ENCODE measurements at regions not wholly inside any gene's neighbourhood (a gene's known extent, or its start where the extent isn't known, plus 50 kb on each side); places are given as distances from the start of the nearest gene placed in this dataset.
A peak's percentile ranks its signal among the peaks of the same experiment; 100 is the strongest.

GRCh38 chr10:57759777-57760176 is 507.9 kb downstream of the IPMK start:
- no peak for TF ChIP-seq CTCF (conservative IDR thresholded peaks at IDR 0.05; ENCODE audit: low read depth in 2 of 2)
- no peak overlapping the region for H3K4me3 ChIP-seq
- ATAC-seq, result no peak
- Mint-ChIP-seq H3K4me3 (no peak overlapping the region), H3K27me3 (ENCODE audit: insufficient read depth, low read depth, poor library complexity) (no peaks in the 10 kb centered on the region), H3K9me3 (no peaks in the 10 kb centered on the region), H3K27ac (no peak overlapping the region), H3K4me1 (no peaks in the 10 kb centered on the region), H3K36me3 (ENCODE audit: low read depth) (no peaks in the 10 kb centered on the region)
- H3F3A ChIP-seq (replicated peaks; ENCODE audit: low read depth), result no peaks in the 10 kb centered on the region
- no peaks in the 10 kb centered on the region for H3K4me1 ChIP-seq (ENCODE audit: insufficient read depth)
- H3K4me2 ChIP-seq, result no peak overlapping the region
- no peaks in the 10 kb centered on the region for H3K79me2 ChIP-seq (replicated peaks; ENCODE audit: insufficient read depth)
- H4K20me1 ChIP-seq (replicated peaks; ENCODE audit: insufficient read depth), result no peaks in the 10 kb centered on the region
- H2AFZ ChIP-seq, result no peak overlapping the region
- no peaks in the 10 kb centered on the region for H3K9me2 ChIP-seq (ENCODE audit: insufficient read depth)
- no peaks in the 10 kb centered on the region for H3K36me3 ChIP-seq (ENCODE audit: insufficient read depth)
- no peak for DNase-seq (ENCODE audit: low spot score)
- H3K27ac ChIP-seq (ENCODE audit: low read depth), result no peak overlapping the region
- no peaks in the 10 kb centered on the region for H3K27me3 ChIP-seq (ENCODE audit: insufficient read depth)

GRCh38 chr10:57754803-57755202 is 512.9 kb downstream of the IPMK start:
- peaks cover 5% of the 10 kb centered on the region; the same call in 2 of the 3 replicates for H3K4me1 Mint-ChIP-seq

More at GRCh38 chr10:57754803-57755202, 512.9 kb downstream of the IPMK start:
- no peaks in the 10 kb centered on the region for H3K27me3 ChIP-seq (ENCODE audit: insufficient read depth)
- no peak overlapping the region for H3K27ac ChIP-seq (ENCODE audit: low read depth)
- H3F3A ChIP-seq (replicated peaks; ENCODE audit: low read depth), result no peaks in the 10 kb centered on the region
- H3K9me3 Mint-ChIP-seq, result peaks cover under 1% of the 10 kb centered on the region; the same call in 2 of the 3 replicates
- no peak overlapping the region for H3K4me2 ChIP-seq
- no peak overlapping the region for H3K4me3 ChIP-seq
- no peaks in the 10 kb centered on the region for H3K79me2 ChIP-seq (replicated peaks; ENCODE audit: insufficient read depth)
- H3K36me3 Mint-ChIP-seq (ENCODE audit: low read depth), result no peaks in the 10 kb centered on the region; the same call in 1 of the 3 replicates
- peak overlapping the region; percentile 85; the same call in 1 of the 2 replicates for H2AFZ ChIP-seq
- no peaks in the 10 kb centered on the region for H4K20me1 ChIP-seq (replicated peaks; ENCODE audit: insufficient read depth)
- no peak for ATAC-seq
- H3K4me3 Mint-ChIP-seq, result no peak overlapping the region
- no peaks in the 10 kb centered on the region for H3K36me3 ChIP-seq (ENCODE audit: insufficient read depth)
- peaks cover 9% of the 10 kb centered on the region for H3K9me2 ChIP-seq (ENCODE audit: insufficient read depth)
- TF ChIP-seq ZNF114 (CRISPR knock-in tag; IDR thresholded peaks at IDR 0.05), result no peak
- TF ChIP-seq, protein P1, sequence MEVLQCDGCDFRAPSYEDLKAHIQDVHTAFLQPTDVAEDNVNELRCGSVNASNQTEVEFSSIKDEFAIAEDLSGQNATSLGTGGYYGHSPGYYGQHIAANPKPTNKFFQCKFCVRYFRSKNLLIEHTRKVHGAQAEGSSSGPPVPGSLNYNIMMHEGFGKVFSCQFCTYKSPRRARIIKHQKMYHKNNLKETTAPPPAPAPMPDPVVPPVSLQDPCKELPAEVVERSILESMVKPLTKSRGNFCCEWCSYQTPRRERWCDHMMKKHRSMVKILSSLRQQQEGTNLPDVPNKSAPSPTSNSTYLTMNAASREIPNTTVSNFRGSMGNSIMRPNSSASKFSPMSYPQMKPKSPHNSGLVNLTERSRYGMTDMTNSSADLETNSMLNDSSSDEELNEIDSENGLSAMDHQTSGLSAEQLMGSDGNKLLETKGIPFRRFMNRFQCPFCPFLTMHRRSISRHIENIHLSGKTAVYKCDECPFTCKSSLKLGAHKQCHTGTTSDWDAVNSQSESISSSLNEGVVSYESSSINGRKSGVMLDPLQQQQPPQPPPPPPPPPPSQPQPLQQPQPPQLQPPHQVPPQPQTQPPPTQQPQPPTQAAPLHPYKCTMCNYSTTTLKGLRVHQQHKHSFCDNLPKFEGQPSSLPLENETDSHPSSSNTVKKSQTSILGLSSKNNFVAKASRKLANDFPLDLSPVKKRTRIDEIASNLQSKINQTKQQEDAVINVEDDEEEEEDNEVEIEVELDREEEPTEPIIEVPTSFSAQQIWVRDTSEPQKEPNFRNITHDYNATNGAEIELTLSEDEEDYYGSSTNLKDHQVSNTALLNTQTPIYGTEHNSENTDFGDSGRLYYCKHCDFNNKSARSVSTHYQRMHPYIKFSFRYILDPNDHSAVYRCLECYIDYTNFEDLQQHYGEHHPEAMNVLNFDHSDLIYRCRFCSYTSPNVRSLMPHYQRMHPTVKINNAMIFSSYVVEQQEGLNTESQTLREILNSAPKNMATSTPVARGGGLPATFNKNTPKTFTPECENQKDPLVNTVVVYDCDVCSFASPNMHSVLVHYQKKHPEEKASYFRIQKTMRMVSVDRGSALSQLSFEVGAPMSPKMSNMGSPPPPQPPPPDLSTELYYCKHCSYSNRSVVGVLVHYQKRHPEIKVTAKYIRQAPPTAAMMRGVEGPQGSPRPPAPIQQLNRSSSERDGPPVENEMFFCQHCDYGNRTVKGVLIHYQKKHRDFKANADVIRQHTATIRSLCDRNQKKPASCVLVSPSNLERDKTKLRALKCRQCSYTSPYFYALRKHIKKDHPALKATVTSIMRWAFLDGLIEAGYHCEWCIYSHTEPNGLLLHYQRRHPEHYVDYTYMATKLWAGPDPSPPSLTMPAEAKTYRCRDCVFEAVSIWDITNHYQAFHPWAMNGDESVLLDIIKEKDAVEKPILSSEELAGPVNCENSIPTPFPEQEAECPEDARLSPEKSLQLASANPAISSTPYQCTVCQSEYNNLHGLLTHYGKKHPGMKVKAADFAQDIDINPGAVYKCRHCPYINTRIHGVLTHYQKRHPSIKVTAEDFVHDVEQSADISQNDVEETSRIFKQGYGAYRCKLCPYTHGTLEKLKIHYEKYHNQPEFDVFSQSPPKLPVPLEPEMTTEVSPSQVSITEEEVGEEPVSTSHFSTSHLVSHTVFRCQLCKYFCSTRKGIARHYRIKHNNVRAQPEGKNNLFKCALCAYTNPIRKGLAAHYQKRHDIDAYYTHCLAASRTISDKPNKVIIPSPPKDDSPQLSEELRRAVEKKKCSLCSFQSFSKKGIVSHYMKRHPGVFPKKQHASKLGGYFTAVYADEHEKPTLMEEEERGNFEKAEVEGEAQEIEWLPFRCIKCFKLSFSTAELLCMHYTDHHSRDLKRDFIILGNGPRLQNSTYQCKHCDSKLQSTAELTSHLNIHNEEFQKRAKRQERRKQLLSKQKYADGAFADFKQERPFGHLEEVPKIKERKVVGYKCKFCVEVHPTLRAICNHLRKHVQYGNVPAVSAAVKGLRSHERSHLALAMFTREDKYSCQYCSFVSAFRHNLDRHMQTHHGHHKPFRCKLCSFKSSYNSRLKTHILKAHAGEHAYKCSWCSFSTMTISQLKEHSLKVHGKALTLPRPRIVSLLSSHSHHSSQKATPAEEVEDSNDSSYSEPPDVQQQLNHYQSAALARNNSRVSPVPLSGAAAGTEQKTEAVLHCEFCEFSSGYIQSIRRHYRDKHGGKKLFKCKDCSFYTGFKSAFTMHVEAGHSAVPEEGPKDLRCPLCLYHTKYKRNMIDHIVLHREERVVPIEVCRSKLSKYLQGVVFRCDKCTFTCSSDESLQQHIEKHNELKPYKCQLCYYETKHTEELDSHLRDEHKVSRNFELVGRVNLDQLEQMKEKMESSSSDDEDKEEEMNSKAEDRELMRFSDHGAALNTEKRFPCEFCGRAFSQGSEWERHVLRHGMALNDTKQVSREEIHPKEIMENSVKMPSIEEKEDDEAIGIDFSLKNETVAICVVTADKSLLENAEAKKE (CRISPR knock-in tag; IDR thresholded peaks at IDR 0.05), result no peak
- no peak for TF ChIP-seq JUNB (IDR thresholded peaks at IDR 0.05; ENCODE audit: unreplicated experiment)
- no peak for TF ChIP-seq POLR2AphosphoS5 (IDR thresholded peaks at IDR 0.05; ENCODE audit: low read depth)
- TF ChIP-seq EZH2 (IDR thresholded peaks at IDR 0.05; ENCODE audit: low read depth, unreplicated experiment), result no peak
- TF ChIP-seq ETS1 (IDR thresholded peaks at IDR 0.05), result no peak
- no peak for TF ChIP-seq STAT1 (IDR thresholded peaks at IDR 0.05; ENCODE audit: unreplicated experiment)
- no peak for TF ChIP-seq CREB1 (CRISPR knock-in tag; IDR thresholded peaks at IDR 0.05; ENCODE audit: low read depth)
- TF ChIP-seq ZNF331 (CRISPR knock-in tag; IDR thresholded peaks at IDR 0.05; ENCODE audit: low read depth), result no peak
- no peak overlapping the region for H3K27ac Mint-ChIP-seq
- 0 out of 2 replicates have a peak, but pooled peaks cover 6% of the 10 kb centered on the region for H3K4me1 ChIP-seq (ENCODE audit: insufficient read depth)
- DNase-seq (ENCODE audit: low spot score), result no peak
- no peaks in the 10 kb centered on the region for H3K27me3 Mint-ChIP-seq (ENCODE audit: insufficient read depth, low read depth, poor library complexity)
